ENCODE measurements at regions not wholly inside any gene's neighbourhood (a gene's known extent, or its start where the extent isn't known, plus 50 kb on each side); places are given as distances from the start of the nearest gene placed in this dataset.

- TF ChIP-seq POLR2A (IDR thresholded peaks at IDR 0.05) = no peak
- no peak for TF ChIP-seq CTCF (IDR thresholded peaks at IDR 0.05)
These were observed 265.4 kb downstream of the DTWD2 start for GRCh38 chr5:118723021-118723338.

All from vagina (tissue), 2 donors.